ENCODE measurements at regions not wholly inside any gene's neighbourhood (a gene's known extent, or its start where the extent isn't known, plus 50 kb on each side); places are given as distances from the start of the nearest gene placed in this dataset.

DNA sequence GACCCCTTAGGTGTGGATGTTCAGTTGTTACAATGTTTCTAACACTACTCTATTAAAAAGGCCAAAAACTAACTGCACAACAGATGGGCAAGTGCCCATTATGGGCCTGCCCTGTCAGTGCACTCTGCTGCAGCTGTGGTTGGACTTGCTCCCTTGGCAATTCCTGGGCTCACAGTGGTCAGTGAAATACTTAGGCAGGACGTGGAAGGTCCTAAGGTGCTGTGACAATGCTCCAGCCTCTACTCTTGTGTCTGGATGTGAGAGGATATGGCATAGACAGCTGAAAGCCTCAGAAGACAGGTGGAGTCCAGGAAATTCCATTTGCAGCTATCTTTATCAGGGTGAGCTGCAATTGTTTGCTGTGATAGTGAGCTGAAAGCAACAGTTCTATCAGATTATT, 136.5 kb upstream of the OLIG3 start:
- Histone ChIP-seq H3K4me3 (ENCODE audit: extremely low read depth in 1 of 4, insufficient read depth in 2 of 4, low read depth in 3 of 4, low read length in 4 of 4) (no peak overlapping the region), H3K79me1 (ENCODE audit: low read depth, low read length) (no peaks in the 10 kb centered on the region), H3K23me2 (ENCODE audit: low read depth, low read length) (no peaks in the 10 kb centered on the region), H3K23ac (ENCODE audit: insufficient read length) (no peak overlapping the region), H3K27ac (ENCODE audit: low read depth, low read length) (no peak overlapping the region), H2AK5ac (ENCODE audit: low read depth, low read length) (no peak overlapping the region), H3K4ac (replicated peaks; ENCODE audit: insufficient read length, low read depth, low read length) (no peak overlapping the region), H3K4me1 (replicated peaks in 1 of 4; ENCODE audit: control insufficient read depth in 3 of 4, insufficient read depth in 4 of 4, low read length in 3 of 4) (no peaks in the 10 kb centered on the region; a peak in 2 of 7 replicates), H2BK20ac (ENCODE audit: low read length) (no peak overlapping the region), H2BK5ac (ENCODE audit: low read depth, low read length) (no peak overlapping the region), H3K36me3 (ENCODE audit: control insufficient read depth in 2 of 4, insufficient read depth in 4 of 4, low read length in 3 of 4) (no peaks in the 10 kb centered on the region), H2BK120ac (replicated peaks; ENCODE audit: low read depth, low read length) (no peak overlapping the region), H2AFZ (ENCODE audit: low read length) (peak overlapping the region; percentile 34; the same call in 1 of the 2 replicates), H4K5ac (ENCODE audit: insufficient read length, low read depth, low read length) (peak overlapping the region; percentile 19), H3K27me3 (replicated peaks in 1 of 4; ENCODE audit: control insufficient read depth in 3 of 4, extremely low read depth in 1 of 4, insufficient read depth in 3 of 4, low read length in 3 of 4) (no peaks in the 10 kb centered on the region), H3K9ac (replicated peaks in 1 of 4; ENCODE audit: extremely low read depth in 1 of 4, low read depth in 3 of 4, low read length in 3 of 4) (no peak overlapping the region), H2BK15ac (ENCODE audit: low read length) (0 out of 2 replicates have a peak overlapping the region, but pooled peaks have one; percentile 67), H4K91ac (replicated peaks; ENCODE audit: insufficient read length, low read length) (no peak overlapping the region), H3K14ac (ENCODE audit: insufficient read length) (no peak overlapping the region), H3K79me2 (ENCODE audit: control insufficient read depth in 1 of 2, insufficient read depth in 2 of 2, low read length in 2 of 2) (no peaks in the 10 kb centered on the region), H3K4me2 (ENCODE audit: insufficient read depth in 1 of 2, low read depth in 2 of 2, low read length in 2 of 2) (no peak overlapping the region), H4K20me1 (replicated peaks in 1 of 2; ENCODE audit: control insufficient read depth in 1 of 2, insufficient read depth in 2 of 2, low read length in 2 of 2) (no peaks in the 10 kb centered on the region), H3K9me3 (ENCODE audit: insufficient read depth in 2 of 2, low read depth in 1 of 2, low read length in 1 of 2) (no peaks in the 10 kb centered on the region; a peak in 1 of 4 replicates), H4K8ac (ENCODE audit: extremely low read depth, insufficient read depth, low read length) (no peak overlapping the region), H3K18ac (ENCODE audit: extremely low read depth, low read length) (no peak overlapping the region; the same call in 1 of the 2 replicates), H2BK12ac (ENCODE audit: low read depth, low read length) (no peak overlapping the region), H3K56ac (replicated peaks; ENCODE audit: insufficient read length, low read depth, low read length) (no peak overlapping the region)
- ChIA-PET CTCF (ENCODE audit: partially characterized antibody) (interaction anchor here (0.7 to 9.6 kb wide), 9 partner anchors 9 to 617 kb away, joined by 3 to 51 read pairs (median 4); no protein-coding TSS in a partner anchor), POLR2A (ENCODE audit: partially characterized antibody) (no interaction called here)
- FAIRE-seq, result no peak
- 68% methylated on average over 1 of the region's 1 CpG; no CpG with 5 or more reads in 1 of the 2 experiments for WGBS, 2 experiments (ENCODE audit: extremely low coverage in 1 of 2, insufficient coverage in 1 of 2, insufficient read length in 1 of 2, insufficient replicate concordance in 2 of 2, low coverage in 1 of 2, low lambda C conversion rate in 2 of 2, missing lambda C conversion rate in 1 of 2)
- DNase-seq (ENCODE audit: low read depth in 1 of 2, low spot score in 2 of 2), result no peak
- no peak for TF ChIP-seq KDM5A (IDR thresholded peaks at IDR 0.05; ENCODE audit: low read length)
- no peak for TF ChIP-seq SIN3A (conservative IDR thresholded peaks at IDR 0.05 in 1 of 2, IDR thresholded peaks at IDR 0.05 in 1 of 2; ENCODE audit: low read depth in 1 of 2, low read length in 2 of 2)
- TF ChIP-seq ATF2 (IDR thresholded peaks at IDR 0.05; ENCODE audit: low read length), result no peak
- TF ChIP-seq TCF12 (IDR thresholded peaks at IDR 0.05; ENCODE audit: low read depth, low read length), result no peak
- no peak for TF ChIP-seq FOSL1 (IDR thresholded peaks at IDR 0.05; ENCODE audit: insufficient read depth, low read depth, low read length)
- TF ChIP-seq, protein P1, sequence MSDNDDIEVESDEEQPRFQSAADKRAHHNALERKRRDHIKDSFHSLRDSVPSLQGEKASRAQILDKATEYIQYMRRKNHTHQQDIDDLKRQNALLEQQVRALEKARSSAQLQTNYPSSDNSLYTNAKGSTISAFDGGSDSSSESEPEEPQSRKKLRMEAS (IDR thresholded peaks at IDR 0.05), result no peak
- TF ChIP-seq GTF2F1 (IDR thresholded peaks at IDR 0.05; ENCODE audit: borderline replicate concordance, low read depth, low read length), result no peak

All from H1 (cell line).